GM12801 (cell line): ENCODE measurements at regions not wholly inside any gene's neighbourhood (a gene's known extent, or its start where the extent isn't known, plus 50 kb on each side); places are given as distances from the start of the nearest gene placed in this dataset.

Source experiments
- CTCF ChIP-seq: IDR thresholded peaks from one replicate; pipeline ENCODE4 v1.5.1; 2011; ENCODE audit warnings: control low read depth; ENCODE audit not compliant: insufficient read length; ENCODE audit errors: extremely low read depth

- peak; percentile 53 for TF ChIP-seq CTCF
These were observed 120.9 kb downstream of the SAMMSON start for GRCh38 chr3:70120357-70120966.

GRCh38 chr3:70127192-70127591, 127.7 kb downstream of the SAMMSON start:
- no peak for TF ChIP-seq CTCF

GRCh38 chr3:70137366-70137765, 137.8 kb downstream of the SAMMSON start:
- no peak for TF ChIP-seq CTCF

GRCh38 chr3:70138606-70139005, 139.1 kb downstream of the SAMMSON start:
- no peak for TF ChIP-seq CTCF
